Ovary (tissue), 3 donors: ENCODE measurements at regions not wholly inside any gene's neighbourhood (a gene's known extent, or its start where the extent isn't known, plus 50 kb on each side); places are given as distances from the start of the nearest gene placed in this dataset.

Experiments
- CTCF ChIP-seq, 3 donors: fragments of 450-650 bp in 2 of 3; fragments of 200-600 bp in 1 of 3; IDR thresholded peaks; one replicate each; pipeline versions ENCODE4 v1.5.1 to v1.8.0; 2016 to 2022; ENCODE audit warnings: antibody characterized with exemption in 3 of 3, mild to moderate bottlenecking in 1 of 3
- POLR2A ChIP-seq: fragments of 450-650 bp; IDR thresholded peaks from one replicate; pipeline ENCODE4 v1.6.1; 2017; ENCODE audit warnings: antibody characterized with exemption, mild to moderate bottlenecking, moderate library complexity
- donor health status: DM: no; HTN: no; CAD: no.

GRCh38 chr6:80647156-80647555 lies 540.7 kb downstream of the BCKDHB start:
- no peak for TF ChIP-seq CTCF (IDR thresholded peaks at IDR 0.05)
- no peak for TF ChIP-seq POLR2A
